NCI-H1105 (cell line): ENCODE measurements at regions not wholly inside any gene's neighbourhood (a gene's known extent, or its start where the extent isn't known, plus 50 kb on each side); places are given as distances from the start of the nearest gene placed in this dataset.

Experiments used
- DNase-seq: peaks from one replicate; lab custom pipeline; 2025; lab: John Stamatoyannopoulos, UW

GRCh38 chr3:19093084-19093483 is 55.2 kb upstream of the KCNH8 start:
- no peak for DNase-seq

- no peak for DNase-seq
Observed at GRCh38 chr3:19077388-19077787, 70.9 kb upstream of the KCNH8 start.

- no peak for DNase-seq
Observed at GRCh38 chr3:19075037-19075436, 73.3 kb upstream of the KCNH8 start.

- no peak for DNase-seq
Observed at GRCh38 chr3:19074257-19074900, 73.9 kb upstream of the KCNH8 start.

GRCh38 chr3:19073341-19074105 is 74.8 kb upstream of the KCNH8 start:
- DNase-seq, result no peak

- DNase-seq, result no peak
Observed at GRCh38 chr3:19070325-19070724, 78.0 kb upstream of the KCNH8 start.

- no peak for DNase-seq
Observed at GRCh38 chr3:19065027-19065426, 83.3 kb upstream of the KCNH8 start.

- DNase-seq, result no peak
Observed at GRCh38 chr3:19063936-19064335, 84.4 kb upstream of the KCNH8 start.

GRCh38 chr3:19060404-19060803 is 87.9 kb upstream of the KCNH8 start:
- no peak for DNase-seq

- no peak for DNase-seq
Observed at GRCh38 chr3:19052874-19053273, 95.4 kb upstream of the KCNH8 start.

GRCh38 chr3:19046440-19046839 is 101.9 kb upstream of the KCNH8 start:
- DNase-seq, result no peak

- DNase-seq, result no peak
Observed at GRCh38 chr3:19030522-19030839, 117.8 kb upstream of the KCNH8 start.

- no peak for DNase-seq
Observed at GRCh38 chr3:19029837-19030521, 118.3 kb upstream of the KCNH8 start.

- no peak for DNase-seq
Observed at GRCh38 chr3:19025441-19025840, 122.9 kb upstream of the KCNH8 start.

- DNase-seq, result no peak
Observed at GRCh38 chr3:19022546-19022945, 125.8 kb upstream of the KCNH8 start.

GRCh38 chr3:19016851-19017250 is 131.5 kb upstream of the KCNH8 start:
- DNase-seq, result no peak

GRCh38 chr3:19013879-19014278 is 134.4 kb upstream of the KCNH8 start:
- DNase-seq, result no peak

- no peak for DNase-seq
Observed at GRCh38 chr3:19012846-19013245, 135.5 kb upstream of the KCNH8 start.

- no peak for DNase-seq
Observed at GRCh38 chr3:19002606-19003005, 145.7 kb upstream of the KCNH8 start.

GRCh38 chr3:18998069-18998468 is 150.2 kb upstream of the KCNH8 start:
- no peak for DNase-seq

- no peak for DNase-seq
Observed at GRCh38 chr3:18992709-18993108, 155.6 kb upstream of the KCNH8 start.

GRCh38 chr3:18989237-18989795 is 159.0 kb upstream of the KCNH8 start:
- DNase-seq, result no peak

- peak; percentile 31 for DNase-seq
Observed at GRCh38 chr3:18988614-18989229, 159.6 kb upstream of the KCNH8 start.
